Sigmoid colon (tissue), 4 donors: ENCODE measurements at regions not wholly inside any gene's neighbourhood (a gene's known extent, or its start where the extent isn't known, plus 50 kb on each side); places are given as distances from the start of the nearest gene placed in this dataset.

ENCODE experiments used
- CTCF ChIP-seq, 4 experiments: fragments of 450-650 bp in 3 of 4; fragments of 200-600 bp in 1 of 4; IDR thresholded peaks; one replicate each; pipeline ENCODE4 v1.5.1; 2016 to 2019; ENCODE audit warnings: antibody characterized with exemption in 4 of 4, mild to moderate bottlenecking in 3 of 4, moderate library complexity in 2 of 4
- EP300 ChIP-seq, 4 donors: sonication (generic); formaldehyde crosslinking; IDR thresholded peaks; one replicate each; pipeline ENCODE4 v1.6.1; 2017; ENCODE audit warnings: antibody characterized with exemption in 4 of 4
- POLR2A ChIP-seq, 2 donors: fragments of 450-650 bp; IDR thresholded peaks; one replicate each; pipeline ENCODE4 v1.6.1; 2016; ENCODE audit warnings: antibody characterized with exemption in 2 of 2, mild to moderate bottlenecking in 2 of 2, moderate library complexity in 2 of 2
- POLR2AphosphoS5 ChIP-seq, 4 donors: sonication (generic); formaldehyde crosslinking; IDR thresholded peaks; one replicate each; pipeline ENCODE4 v1.6.1; 2017; ENCODE audit warnings: antibody characterized with exemption in 4 of 4

- TF ChIP-seq EP300 (IDR thresholded peaks at IDR 0.05) (no peak), CTCF (IDR thresholded peaks at IDR 0.05) (no peak), POLR2A (IDR thresholded peaks at IDR 0.05) (no peak), POLR2AphosphoS5 (IDR thresholded peaks at IDR 0.05) (no peak)
Observed at GRCh38 chr3:117938974-117939373, 1095.7 kb downstream of the IGSF11 start.
